GM12865 (cell line): ENCODE measurements at regions not wholly inside any gene's neighbourhood (a gene's known extent, or its start where the extent isn't known, plus 50 kb on each side); places are given as distances from the start of the nearest gene placed in this dataset.

ENCODE experiments used
- DNase-seq: peaks from one replicate; pipeline ENCODE4 v3.0.0; 2010; ENCODE audit warnings: low read depth
- H3K4me3 ChIP-seq: 2 replicates; pipeline ENCODE4 v1.5.1; 2011; ENCODE audit warnings: mild to moderate bottlenecking, low read depth, low read length, control low read depth
- CTCF ChIP-seq: IDR thresholded peaks from 2 replicates; pipeline ENCODE4 v1.5.1; 2011; ENCODE audit warnings: low read length, control low read depth, low read depth, inconsistent platforms; ENCODE audit not compliant: insufficient read depth; ENCODE audit errors: missing control alignments

GRCh38 chr4:180962268-180962667 lies 1280.9 kb upstream of the TENM3 start:
- DNase-seq, result no peak
- H3K4me3 ChIP-seq, result no peak overlapping the region
- no peak for TF ChIP-seq CTCF

GRCh38 chr4:180966312-180966711 lies 1276.9 kb upstream of the TENM3 start:
- H3K4me3 ChIP-seq, result no peak overlapping the region
- TF ChIP-seq CTCF, result no peak
- DNase-seq, result no peak

DNA sequence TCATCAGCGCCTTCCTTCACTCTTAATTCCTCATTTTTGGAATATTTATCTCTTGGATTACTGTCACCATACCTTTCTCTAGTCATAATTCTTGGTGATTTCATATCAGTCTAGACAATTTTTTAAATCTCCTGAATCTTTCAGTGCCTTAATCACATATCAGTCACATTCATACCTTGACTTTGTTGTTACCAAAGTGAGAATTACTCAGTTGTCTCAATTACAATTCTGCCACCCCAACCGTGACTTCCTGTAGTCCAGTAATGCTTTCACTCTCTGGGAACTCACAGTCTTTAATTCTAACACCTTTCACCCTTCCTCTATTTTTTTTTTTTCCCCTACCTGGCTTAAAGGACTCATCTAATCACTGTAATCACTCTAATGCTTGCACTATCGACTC lies 1275.3 kb upstream of the TENM3 start:
- H3K4me3 ChIP-seq, result no peak overlapping the region
- no peak for TF ChIP-seq CTCF
- peak; percentile 18 for DNase-seq

- peak; percentile 14 for DNase-seq
- H3K4me3 ChIP-seq, result no peak overlapping the region
- no peak for TF ChIP-seq CTCF
Measured at GRCh38 chr4:180973894-180974293, 1269.3 kb upstream of the TENM3 start.

DNA sequence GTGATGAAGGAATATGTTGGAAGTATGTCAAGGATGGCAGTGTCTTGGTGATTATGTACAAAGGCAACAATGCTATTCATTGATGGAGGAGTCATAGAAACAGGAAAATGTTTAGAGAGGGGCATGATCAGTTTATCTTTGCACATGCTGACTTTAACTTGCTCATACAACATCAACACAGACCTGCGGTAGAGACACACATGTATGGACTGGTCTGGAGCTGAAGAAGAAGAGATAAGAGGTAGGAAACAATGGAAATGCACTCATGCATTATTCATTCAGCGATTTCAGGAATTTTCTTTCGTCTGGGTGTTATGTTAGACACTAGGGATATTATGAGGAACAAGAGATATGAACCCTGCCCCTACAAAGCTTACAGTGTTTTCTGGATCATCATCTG lies 1252.3 kb upstream of the TENM3 start:
- no peak for TF ChIP-seq CTCF
- no peak for DNase-seq
- no peak overlapping the region for H3K4me3 ChIP-seq

DNA sequence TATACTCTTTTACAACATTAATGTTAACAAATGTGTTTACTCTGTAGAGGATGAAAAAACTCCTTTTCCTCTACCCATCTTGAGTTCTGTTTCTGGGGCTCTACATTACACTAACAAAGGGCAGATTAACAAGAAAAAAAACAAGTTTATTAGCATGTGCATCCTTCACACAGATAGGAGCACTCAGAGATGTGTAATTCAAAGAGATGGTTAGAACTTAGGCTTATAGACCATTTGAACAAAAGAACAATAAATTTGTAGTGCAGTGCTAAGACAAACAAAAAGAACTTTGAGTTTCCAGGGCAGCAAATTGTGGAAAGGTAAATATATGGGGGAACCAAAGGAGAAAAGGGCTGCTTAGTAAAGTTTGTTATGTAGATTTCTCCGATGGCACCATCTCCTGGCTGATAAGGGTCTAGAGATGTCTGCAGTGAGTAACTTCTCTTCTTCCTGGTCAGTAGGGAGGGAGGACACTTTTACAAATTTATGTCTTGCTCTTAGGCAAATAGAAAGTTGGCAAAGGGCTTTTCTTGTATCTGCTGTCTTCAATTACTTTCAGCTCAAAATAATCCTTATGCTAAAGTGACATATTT lies 1249.9 kb upstream of the TENM3 start:
- TF ChIP-seq CTCF, result no peak
- no peak for DNase-seq
- no peak overlapping the region for H3K4me3 ChIP-seq

DNA sequence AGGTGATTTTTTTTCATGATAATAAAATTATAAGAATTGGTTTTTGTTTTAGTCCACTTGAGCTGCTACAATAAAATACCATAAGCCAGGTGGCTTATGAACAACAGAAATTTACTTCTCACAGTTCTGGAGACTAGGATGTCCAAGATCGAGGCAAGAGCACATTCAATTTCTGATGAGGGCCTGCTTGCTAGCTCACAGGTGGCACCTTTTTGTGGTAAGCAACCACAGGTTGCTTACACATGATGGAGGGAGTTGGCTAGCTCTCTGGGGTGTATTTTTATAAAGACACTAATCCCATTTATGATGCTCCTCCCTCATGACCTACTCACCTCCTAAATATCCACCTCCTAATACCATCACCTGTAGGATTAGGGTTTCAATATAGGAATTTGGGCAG lies 1248.5 kb upstream of the TENM3 start:
- no peak for DNase-seq
- no peak overlapping the region for H3K4me3 ChIP-seq
- no peak for TF ChIP-seq CTCF
